ENCODE measurements at regions not wholly inside any gene's neighbourhood (a gene's known extent, or its start where the extent isn't known, plus 50 kb on each side); places are given as distances from the start of the nearest gene placed in this dataset.

DNA sequence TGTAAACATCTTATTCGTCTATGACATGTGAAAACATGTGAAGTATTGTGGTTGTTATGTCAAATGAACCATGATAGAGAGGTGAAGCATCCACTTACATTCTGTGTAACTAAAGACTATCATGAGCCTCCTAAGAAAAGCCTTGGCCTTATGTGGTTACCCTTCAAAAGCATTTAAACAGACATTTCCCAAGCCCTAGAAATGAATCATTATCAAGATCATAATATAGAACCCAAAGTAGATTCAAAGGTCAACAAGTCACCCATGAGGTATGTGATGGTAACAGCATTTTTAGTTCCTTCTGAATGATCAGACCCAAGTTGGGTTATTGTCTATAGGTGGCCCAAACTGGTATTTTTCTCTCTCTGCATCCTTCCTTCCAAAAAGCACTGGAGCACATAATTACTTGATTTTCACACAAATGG, 408.0 kb downstream of the TBL1XR1 start:
- DNase-seq: no peak

- DNase-seq: no peak
Measured at GRCh38 chr3:176787506-176787905, 409.8 kb downstream of the TBL1XR1 start.

DNA sequence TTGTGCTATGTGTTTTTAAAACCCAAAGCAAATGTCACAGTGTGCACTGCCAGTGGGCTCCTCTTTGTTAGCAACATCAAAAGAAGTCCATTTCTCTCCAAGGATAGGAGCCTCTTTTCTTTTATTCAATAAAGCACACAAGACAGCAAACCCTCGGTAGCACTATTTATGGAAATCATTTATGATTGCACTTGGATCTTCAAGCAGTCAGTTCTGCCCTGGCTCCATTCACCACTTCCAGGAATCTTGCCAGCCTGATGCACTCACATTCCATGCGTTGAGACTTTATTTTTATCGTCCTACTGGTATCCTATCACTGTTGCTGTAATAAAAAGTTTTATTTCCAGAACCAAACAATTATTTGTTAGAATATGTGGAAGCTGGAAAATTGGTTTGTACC, 412.1 kb downstream of the TBL1XR1 start:
- no peak for DNase-seq

GRCh38 chr3:176780766-176781165, 416.5 kb downstream of the TBL1XR1 start:
- no peak for DNase-seq

GRCh38 chr3:176776622-176777175, 420.6 kb downstream of the TBL1XR1 start:
- no peak for DNase-seq

- no peak for DNase-seq
Measured at GRCh38 chr3:176769547-176770190, 427.6 kb downstream of the TBL1XR1 start.

- no peak for DNase-seq
Measured at GRCh38 chr3:176767385-176767784, 429.9 kb downstream of the TBL1XR1 start.

- DNase-seq: no peak
Measured at GRCh38 chr3:176766862-176767261, 430.4 kb downstream of the TBL1XR1 start.

DNA sequence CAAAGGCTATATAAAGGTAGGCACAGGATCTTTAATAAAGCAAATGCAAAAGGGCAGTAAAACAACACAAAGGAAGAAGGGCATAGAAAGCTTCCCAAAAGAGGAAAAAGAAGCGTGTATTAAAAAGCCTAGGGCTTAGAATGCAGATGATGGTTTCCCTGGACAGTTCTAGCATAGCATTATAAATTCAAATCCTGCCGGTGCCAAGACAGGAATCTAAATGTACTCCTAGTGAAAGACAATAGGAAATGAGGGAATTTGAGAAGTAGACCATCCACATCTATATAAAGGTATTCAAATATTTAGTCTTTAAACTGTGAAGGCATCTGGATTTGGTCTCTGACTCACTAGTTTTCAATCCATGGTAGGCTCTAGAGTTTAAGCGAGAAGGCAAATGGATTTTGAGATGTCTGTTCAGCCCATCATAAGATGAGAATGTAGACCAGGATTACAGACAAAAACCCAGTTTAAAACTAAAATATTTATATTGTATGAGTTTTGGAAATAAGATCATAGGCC, 431.8 kb downstream of the TBL1XR1 start:
- no peak for DNase-seq

DNA sequence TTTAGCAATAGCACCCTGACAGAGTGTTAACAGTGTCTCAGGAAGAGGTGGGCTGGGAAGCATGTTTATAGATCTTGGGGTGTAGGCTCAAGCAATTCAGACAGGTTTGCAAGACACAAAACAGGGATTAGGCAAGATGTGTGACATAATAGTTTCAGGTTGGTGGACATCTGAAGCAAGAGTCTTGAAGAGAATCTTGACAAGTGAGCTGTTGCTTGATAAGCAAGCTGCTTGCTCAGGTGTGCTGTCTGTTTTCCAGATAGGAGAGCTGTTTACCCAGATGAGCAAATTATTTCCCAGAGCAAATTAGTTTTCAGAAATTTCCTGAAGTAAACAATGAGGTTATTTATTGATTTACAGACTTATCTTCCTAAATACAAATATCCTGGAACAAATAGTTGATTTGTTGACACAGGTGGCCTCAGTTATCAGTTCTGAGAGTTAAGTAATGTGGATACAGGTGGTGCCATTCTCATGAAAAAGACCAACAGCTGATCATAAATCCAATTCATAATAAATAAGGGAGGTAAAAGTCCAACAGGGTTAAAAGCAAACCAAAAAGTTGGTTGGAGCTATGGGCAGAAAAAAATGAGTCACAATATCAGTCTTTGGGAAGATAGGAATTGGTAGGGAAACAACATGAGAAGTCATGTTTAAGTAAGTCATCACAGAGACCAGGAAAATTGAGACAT, 437.3 kb downstream of the TBL1XR1 start:
- DNase-seq: no peak

DNA sequence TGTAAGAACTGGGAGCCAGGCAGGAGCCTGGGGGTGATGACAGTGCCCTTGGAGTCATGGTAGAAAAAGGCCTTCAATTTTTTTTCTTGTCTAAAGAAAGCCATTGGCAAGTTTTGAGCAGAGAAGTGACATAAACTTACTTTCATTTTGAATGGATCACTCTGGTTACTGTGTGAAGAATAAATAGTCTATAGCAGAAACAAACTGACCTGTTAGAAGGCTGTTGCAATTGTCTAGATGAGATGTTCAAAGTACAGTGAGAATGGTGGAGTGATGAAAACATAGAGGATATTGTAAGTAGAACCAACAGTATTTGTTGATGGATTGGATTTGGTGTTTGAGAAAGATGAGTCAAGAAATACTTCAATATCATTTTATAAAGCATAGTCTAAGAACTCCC, 439.9 kb downstream of the TBL1XR1 start:
- no peak for DNase-seq

- no peak for DNase-seq
Measured at GRCh38 chr3:176755977-176756376, 441.3 kb downstream of the TBL1XR1 start.

GRCh38 chr3:176755552-176755951, 441.7 kb downstream of the TBL1XR1 start:
- DNase-seq: no peak

- DNase-seq: no peak
Measured at GRCh38 chr3:176741664-176742047, 455.6 kb downstream of the TBL1XR1 start.

DNA sequence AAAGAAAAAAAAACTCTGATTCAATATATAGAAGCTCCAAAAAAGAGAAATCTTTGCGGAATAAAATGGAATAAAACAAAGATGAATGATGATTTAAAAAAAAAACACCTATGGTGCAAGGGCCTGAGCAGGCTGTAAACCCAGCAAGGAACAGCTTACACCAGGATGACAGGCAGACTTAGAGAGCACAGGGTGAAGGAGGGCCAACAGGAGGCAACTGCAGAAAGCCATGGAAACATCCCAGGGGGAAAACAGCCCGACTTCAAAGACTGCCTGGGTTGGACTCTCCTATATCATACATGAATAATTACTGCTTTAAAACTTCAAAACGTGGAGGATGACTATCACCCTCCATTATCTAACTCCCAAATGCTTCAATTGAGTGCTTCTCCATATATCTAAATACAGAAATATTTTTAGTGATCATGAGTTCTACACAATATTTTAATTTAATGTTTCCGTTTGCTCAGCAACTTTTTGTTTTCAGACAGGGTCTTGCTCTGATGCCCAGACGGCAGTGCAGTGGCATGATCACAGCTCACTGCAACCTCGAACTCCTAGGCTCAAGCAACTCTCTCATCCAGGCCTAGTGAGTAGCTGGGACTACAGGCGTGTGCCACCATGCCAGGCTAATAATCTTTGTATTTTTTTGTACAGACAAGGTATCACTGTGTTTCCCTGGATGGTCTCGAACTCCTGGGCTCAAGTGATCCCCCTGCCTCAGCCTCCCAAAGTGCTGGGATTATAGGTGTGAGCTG, 456.2 kb downstream of the TBL1XR1 start:
- no peak for DNase-seq

GRCh38 chr3:176739159-176739558, 458.1 kb downstream of the TBL1XR1 start:
- no peak for DNase-seq

DNA sequence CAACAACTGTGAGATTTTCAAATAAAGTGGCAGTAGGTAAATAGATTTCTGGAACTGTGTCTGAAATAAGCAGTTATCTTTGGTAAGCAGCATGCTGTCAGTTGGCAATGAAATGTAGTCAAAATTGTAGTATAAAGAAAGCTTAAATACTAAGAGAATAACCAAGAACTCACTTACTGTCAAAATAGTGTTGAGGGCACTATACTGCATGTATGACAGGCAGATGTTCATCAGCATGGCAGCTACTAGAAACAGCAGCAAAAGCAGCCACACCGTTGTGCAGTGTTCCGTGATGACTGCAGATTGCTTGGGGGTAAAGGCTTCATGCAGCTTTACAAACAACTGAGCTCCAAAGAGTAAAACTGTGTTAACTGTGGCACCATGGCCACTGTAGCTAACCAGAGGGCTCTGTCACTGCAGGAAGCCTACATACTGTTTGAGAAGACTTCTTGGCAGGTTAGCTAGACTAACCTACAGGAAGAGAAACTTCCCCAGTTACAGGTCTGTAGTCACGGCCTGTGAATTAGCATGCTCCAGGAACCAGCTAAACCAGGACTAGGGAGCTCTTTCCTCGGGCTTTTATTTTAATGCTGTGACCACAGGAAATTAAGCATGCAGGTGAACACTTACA, 459.7 kb downstream of the TBL1XR1 start:
- DNase-seq: no peak

- DNase-seq: no peak
Measured at GRCh38 chr3:176734146-176734545, 463.1 kb downstream of the TBL1XR1 start.

- DNase-seq: no peak
Measured at GRCh38 chr3:176724394-176724759, 472.9 kb downstream of the TBL1XR1 start.

DNA sequence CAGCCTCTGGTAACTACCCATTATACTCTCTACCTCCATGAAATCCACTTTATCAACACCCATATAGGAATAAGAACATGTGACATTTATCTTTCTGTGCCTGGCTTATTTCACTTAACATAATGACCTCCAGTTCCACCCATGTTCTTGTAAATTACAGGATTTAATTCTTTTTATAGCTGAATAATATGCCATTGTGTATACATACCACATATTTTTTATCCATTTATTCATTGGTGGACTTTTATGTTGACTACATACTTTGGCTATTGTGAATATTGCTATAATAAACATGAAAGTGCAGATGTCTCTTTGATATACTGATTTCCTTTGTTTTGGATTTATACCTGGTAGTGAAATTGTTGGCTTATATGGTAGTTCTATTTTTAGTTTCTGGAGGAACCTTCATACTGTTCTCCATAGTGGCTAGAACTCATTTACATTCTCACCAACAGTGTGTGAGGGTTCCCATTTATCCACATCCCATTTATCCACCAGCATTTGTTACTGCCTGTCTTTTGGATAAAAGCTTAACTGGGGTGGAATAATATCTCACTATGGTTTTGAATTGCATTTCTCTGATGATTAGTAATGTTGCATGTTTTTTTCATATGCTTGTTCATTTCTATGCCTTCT, 473.4 kb downstream of the TBL1XR1 start:
- DNase-seq: no peak

- DNase-seq: no peak
Measured at GRCh38 chr3:176714034-176714433, 483.2 kb downstream of the TBL1XR1 start.

DNA sequence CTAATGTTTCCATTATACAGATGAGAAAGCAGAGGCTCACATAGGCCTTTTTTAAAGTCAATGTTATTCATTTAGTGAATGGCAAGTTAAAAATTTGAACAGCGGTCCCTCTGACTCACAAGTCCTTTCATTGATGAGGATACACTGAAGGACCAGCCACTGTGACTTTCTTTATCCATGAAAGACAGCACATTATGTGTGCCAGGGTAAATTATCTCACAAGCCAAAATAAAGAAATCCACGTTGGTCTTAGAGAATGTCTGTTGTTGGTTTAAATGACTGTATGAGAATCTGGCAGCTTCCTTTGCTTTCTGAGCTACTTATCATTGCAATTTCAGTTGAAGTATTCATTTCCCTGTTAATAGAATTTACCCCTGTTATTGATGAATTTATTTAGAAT, 485.1 kb downstream of the TBL1XR1 start:
- DNase-seq: no peak

- no peak for DNase-seq
Measured at GRCh38 chr3:176699288-176699687, 498.0 kb downstream of the TBL1XR1 start.

Data from activated CD4-positive, alpha-beta T cell treated with anti-CD3 and anti-CD28 coated beads, Interleukin-2, amount 50 U/mL, for 1 hour (primary cell).